GM18519 (cell line): ENCODE measurements at regions not wholly inside any gene's neighbourhood (a gene's known extent, or its start where the extent isn't known, plus 50 kb on each side); places are given as distances from the start of the nearest gene placed in this dataset.
A peak's percentile ranks its signal among the peaks of the same experiment; 100 is the strongest.

Source experiments
- ATAC-seq: cut with Tn5 transposase; IDR thresholded peaks from one replicate; pipeline ENCODE4 v1.9.1; 2021; ENCODE audit warnings: mild to moderate bottlenecking, moderate library complexity; ENCODE audit not compliant: unreplicated experiment, low FRiP score

- no peak for ATAC-seq
Observed at GRCh38 chr10:108412323-108412722, 1247.8 kb upstream of the SORCS1 start.

GRCh38 chr10:108411894-108412293 is 1247.4 kb upstream of the SORCS1 start:
- no peak for ATAC-seq

DNA sequence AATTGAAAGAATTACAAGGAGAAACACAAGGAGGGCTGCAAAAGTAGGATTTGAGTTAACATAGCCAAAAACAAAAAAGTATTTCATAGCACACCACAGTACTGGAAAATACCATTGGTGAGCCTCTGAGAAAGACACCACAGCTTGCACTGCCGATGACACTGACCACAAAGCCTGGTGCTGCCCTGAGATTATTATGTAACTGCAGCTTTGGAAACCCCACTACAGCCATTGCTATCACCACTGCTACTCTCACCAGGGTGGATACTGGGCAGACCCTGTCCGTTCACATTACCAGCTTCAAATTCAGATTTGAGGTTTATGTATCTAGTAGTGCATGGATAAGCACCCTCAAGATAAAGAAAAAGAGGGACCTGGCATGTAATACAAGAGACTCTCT is 1246.7 kb upstream of the SORCS1 start:
- ATAC-seq = no peak

- no peak for ATAC-seq
Observed at GRCh38 chr10:108410236-108410635, 1245.7 kb upstream of the SORCS1 start.

GRCh38 chr10:108409306-108409705 is 1244.8 kb upstream of the SORCS1 start:
- ATAC-seq = no peak

DNA sequence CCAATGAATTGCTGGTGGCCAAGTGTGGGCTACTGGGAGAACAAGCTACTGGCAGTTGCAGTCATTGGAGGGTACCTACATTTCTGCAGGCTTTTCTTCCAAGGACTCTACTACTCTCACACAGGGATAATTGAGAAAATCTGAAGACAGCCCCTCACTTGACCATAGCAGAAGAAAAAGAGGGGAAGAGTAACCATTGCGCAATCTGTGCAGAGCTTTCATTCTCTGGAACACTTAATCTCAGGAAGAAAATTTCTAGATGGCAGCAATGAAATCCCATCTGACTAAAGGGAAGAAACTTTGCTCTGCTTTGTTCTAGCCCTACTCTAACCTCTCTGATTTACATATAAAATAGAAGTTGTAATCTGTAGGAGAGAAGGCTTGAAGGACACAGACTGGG is 1239.6 kb upstream of the SORCS1 start:
- ATAC-seq = no peak

DNA sequence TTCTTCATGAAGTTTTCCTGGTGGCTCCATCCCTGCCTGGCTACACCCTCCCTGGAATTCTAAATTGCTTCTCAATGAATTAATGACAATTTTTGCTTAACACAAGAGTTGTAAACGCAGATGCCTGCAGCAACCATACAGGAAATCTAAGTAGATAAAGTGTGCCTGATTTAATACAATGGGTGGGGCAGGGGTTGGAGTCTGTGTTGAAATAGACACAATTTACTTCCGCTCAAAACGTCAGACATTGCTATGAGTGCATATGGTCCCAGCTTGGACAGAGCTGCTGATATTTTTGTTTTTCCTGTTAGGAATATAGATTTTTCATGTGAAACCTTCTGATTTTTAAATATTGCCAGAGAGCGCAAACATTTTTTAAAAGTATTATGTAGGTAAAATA is 1235.0 kb upstream of the SORCS1 start:
- no peak for ATAC-seq

DNA sequence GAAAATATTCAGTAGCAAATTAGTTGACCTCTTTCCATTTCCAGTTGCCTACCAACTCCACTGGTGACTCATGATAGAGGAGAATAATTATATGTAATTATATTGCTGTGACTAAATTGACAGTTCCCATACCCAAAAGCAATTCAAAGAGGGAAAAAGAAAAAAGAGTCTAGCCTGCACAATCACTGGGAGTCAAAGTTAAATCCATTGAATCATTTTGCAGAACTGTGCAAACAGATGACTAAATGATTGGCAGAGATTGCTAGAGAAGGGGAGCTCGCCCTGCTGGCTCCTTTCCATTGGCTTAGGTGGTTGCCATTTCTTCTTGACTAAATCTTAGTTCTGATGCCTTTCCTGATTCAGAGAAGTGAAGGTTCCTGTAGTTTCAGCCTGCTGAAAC is 1228.6 kb upstream of the SORCS1 start:
- no peak for ATAC-seq

- ATAC-seq = no peak
Observed at GRCh38 chr10:108392286-108392685, 1227.8 kb upstream of the SORCS1 start.

DNA sequence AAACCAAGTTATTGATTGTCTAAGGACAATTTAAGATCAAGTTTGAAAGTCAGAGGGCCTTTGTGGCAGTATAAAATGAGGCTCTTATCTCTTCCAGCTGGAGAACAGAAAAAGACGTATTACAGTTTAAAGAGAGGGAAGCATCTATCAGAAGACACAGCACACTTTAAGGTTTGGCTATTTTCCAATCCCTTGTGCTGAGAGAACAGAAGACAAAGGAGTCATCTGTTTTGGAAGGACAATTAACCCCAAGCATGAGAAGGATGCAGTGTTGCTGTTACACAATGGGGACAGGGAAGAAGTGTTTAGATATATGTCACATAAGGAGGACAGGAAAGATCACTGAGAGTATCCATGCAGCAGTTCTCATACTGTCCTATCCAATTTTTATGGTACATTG is 1224.2 kb upstream of the SORCS1 start:
- ATAC-seq = no peak

DNA sequence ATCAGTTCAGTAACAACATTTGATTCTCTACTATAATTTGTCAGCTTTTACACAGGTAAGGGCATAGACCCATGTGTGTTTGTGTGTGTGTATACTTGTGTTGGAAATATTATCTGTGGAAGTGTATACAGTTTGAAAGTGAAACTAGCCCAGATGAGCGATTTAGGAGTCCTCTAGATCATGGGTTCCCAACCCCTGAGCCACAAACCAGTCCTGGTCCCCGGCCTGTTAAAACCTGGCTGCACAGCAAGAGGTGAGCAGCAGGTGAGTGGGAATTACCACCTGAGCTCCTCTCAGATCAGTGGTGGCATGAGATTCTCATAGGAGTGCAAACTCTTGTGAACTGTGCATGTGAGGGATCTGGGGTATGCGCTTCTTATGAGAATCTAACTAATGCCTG is 1221.5 kb upstream of the SORCS1 start:
- ATAC-seq = no peak

DNA sequence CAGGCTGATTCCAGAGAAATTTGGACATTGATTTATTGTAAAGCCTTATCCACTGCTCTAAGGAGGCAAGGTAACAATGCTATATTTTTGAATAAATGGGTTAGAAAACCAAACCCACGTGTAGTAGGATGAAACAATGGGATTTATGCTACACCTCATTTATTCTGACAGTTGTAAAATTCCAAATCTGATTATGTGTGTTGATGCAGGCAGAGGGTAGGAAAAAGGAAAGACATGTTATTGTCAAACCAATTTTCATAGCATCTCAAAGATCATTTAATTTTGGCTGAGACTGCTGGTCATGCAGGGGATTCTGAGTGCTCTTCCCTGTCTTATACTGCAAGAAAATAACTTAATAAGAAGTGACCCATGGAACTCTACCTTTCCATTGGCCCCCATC is 1219.9 kb upstream of the SORCS1 start:
- ATAC-seq = no peak

GRCh38 chr10:108378779-108379178 is 1214.3 kb upstream of the SORCS1 start:
- no peak for ATAC-seq

GRCh38 chr10:108375691-108376090 is 1211.2 kb upstream of the SORCS1 start:
- ATAC-seq = no peak

GRCh38 chr10:108374991-108375390 is 1210.5 kb upstream of the SORCS1 start:
- no peak for ATAC-seq

GRCh38 chr10:108365541-108365940 is 1201.0 kb upstream of the SORCS1 start:
- no peak for ATAC-seq

GRCh38 chr10:108363576-108363975 is 1199.1 kb upstream of the SORCS1 start:
- ATAC-seq = no peak

- ATAC-seq = no peak
Observed at GRCh38 chr10:108362961-108363360, 1198.5 kb upstream of the SORCS1 start.

DNA sequence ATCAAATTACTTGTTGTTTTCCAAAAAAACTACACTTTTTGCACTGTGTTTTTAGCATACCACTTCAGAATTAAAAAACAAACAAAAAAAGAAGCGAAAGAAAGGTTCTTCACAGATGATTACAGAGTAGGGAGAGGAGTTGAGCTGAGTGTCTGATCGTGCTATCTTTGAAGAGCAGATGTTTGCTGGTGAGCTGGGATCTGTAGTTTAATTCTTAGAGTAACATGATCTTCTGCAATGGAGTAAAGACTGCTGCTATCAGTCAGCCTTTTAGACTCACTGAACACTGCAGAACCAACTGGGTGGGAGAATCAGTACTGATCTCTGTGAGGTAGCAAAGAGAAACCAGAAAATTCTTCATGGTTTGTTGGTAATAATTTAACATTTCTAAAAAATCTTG is 1197.8 kb upstream of the SORCS1 start:
- ATAC-seq = no peak

DNA sequence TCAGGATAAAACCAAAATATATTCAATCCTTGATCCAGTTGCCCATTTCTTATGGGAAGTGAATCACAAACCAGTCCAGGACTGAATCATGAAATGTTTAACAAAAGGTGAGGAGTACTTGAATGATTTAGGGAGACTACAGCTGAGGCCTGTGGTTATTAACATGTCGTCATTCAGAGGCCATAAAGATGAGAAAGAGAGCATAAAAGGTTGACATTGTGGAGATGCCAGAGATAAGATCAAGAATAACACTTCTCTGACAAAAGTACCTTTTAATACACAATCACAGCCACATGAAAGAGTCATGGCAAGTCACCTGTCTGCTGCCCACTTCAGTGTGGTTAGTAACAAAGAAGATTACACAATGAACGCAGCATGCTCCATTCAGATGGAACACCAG is 1195.7 kb upstream of the SORCS1 start:
- ATAC-seq = no peak

GRCh38 chr10:108358912-108359311 is 1194.4 kb upstream of the SORCS1 start:
- peak; percentile 50 for ATAC-seq

DNA sequence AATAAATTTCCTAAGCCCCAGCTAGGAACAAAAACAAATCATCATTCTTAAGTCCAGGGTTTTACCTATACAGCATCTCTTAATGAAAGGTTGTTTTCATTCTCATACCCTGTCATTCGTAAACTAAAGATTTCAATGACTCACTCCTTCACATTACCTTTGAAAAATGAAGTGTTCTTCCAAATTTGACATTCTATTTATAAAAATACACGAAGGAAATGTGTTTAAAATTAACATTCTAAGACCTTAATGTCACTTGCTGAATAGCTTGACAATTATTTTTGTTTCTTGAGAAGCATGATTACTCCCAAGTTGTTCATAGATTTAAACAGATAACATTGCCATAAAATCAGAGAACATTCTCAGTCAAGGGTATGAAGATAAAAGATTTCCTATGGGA is 1188.3 kb upstream of the SORCS1 start:
- no peak for ATAC-seq

GRCh38 chr10:108348215-108348614 is 1183.7 kb upstream of the SORCS1 start:
- no peak for ATAC-seq

- ATAC-seq = no peak
Observed at GRCh38 chr10:108346066-108346465, 1181.6 kb upstream of the SORCS1 start.
